Gastroesophageal sphincter (tissue), 4 donors: ENCODE measurements at regions not wholly inside any gene's neighbourhood (a gene's known extent, or its start where the extent isn't known, plus 50 kb on each side); places are given as distances from the start of the nearest gene placed in this dataset.
"Not testable (repeated sequence)": the region's sequence is repeated elsewhere in the genome, so short reads cannot be mapped to it uniquely, and the experiment has no call there.

ENCODE experiments used
- ATAC-seq: fragments of 150-250 bp; one replicate; pipeline ENCODE4 v1.9.1; 2016; ENCODE audit warnings: mild to moderate bottlenecking, moderate library complexity
- H3K27ac ChIP-seq, 4 donors: fragments of 200-600 bp; sonication (generic) in 3 of 4; 1 replicate in 3 of 4; 2 replicates in 1 of 4; pipeline ENCODE4 v1.5.1; 2016 to 2019
- H3K27me3 ChIP-seq: fragments of 200-600 bp; sonication (generic); one replicate; pipeline ENCODE4 v1.5.1; 2019
- H3K36me3 ChIP-seq, 2 donors: fragments of 200-600 bp; sonication (generic); one replicate each; pipeline ENCODE4 v1.5.1; 2019; ENCODE audit warnings: control low read depth in 1 of 2
- H3K4me1 ChIP-seq, 3 donors: fragments of 200-600 bp; sonication (generic); 1 replicate in 2 of 3; 2 replicates in 1 of 3; pipeline ENCODE4 v1.5.1; 2016 to 2019; ENCODE audit warnings: control low read depth in 2 of 3
- H3K4me3 ChIP-seq, 2 donors: fragments of 200-600 bp; sonication (generic); one replicate each; pipeline ENCODE4 v1.5.1; 2019; ENCODE audit warnings: mild to moderate bottlenecking in 1 of 2, moderate library complexity in 1 of 2
- H3K9me3 ChIP-seq, 3 donors: fragments of 200-600 bp; sonication (generic); one replicate each; pipeline ENCODE4 v1.5.1; 2017 to 2019; ENCODE audit warnings: control low read depth in 2 of 3
- CTCF ChIP-seq, 4 experiments: fragments of 200-600 bp in 2 of 4; fragments of 450-650 bp in 2 of 4; sonication (generic) in 1 of 4; IDR thresholded peaks; one replicate each; pipeline ENCODE4 v1.5.1; 2017 to 2019; ENCODE audit warnings: antibody characterized with exemption in 4 of 4, mild to moderate bottlenecking in 2 of 4, moderate library complexity in 2 of 4
- EP300 ChIP-seq: sonication (generic); formaldehyde crosslinking; IDR thresholded peaks from one replicate; pipeline ENCODE4 v1.6.1; 2017; ENCODE audit warnings: antibody characterized with exemption, mild to moderate bottlenecking
- POLR2A ChIP-seq, 2 donors: fragments of 450-650 bp; IDR thresholded peaks; one replicate each; pipeline ENCODE4 v1.6.1; 2017; ENCODE audit warnings: antibody characterized with exemption in 2 of 2, mild to moderate bottlenecking in 2 of 2, moderate library complexity in 1 of 2
- POLR2AphosphoS5 ChIP-seq: sonication (generic); formaldehyde crosslinking; IDR thresholded peaks from one replicate; pipeline ENCODE4 v1.6.1; 2017; ENCODE audit warnings: antibody characterized with exemption
- WGBS, 2 donors: methylation state at CpG; one replicate each; pipeline ENCODE4 v1.1.5; 2018; ENCODE audit warnings: low coverage in 1 of 2; 5-methylcytosine and 5-hydroxymethylcytosine counted together

GRCh38 chr6:74259981-74260380, 564.0 kb downstream of the CD109 start:
- TF ChIP-seq POLR2A (IDR thresholded peaks at IDR 0.05) (no peak), EP300 (no peak), CTCF (IDR thresholded peaks at IDR 0.05) (no peak), POLR2AphosphoS5 (no peak)
- H3K4me1 ChIP-seq: peaks cover 0 to 11% (median 0%) of the 10 kb centered on the region in 3 donors
- H3K36me3 ChIP-seq: no peaks in the 10 kb centered on the region
- no peaks in the 10 kb centered on the region for H3K9me3 ChIP-seq
- no peaks in the 10 kb centered on the region for H3K27me3 ChIP-seq
- 65 to 88% methylated on average over 2 of the region's 2 CpGs for WGBS, 2 donors
- ATAC-seq: no peak
- no peak overlapping the region for H3K4me3 ChIP-seq
- no peak overlapping the region for H3K27ac ChIP-seq

DNA sequence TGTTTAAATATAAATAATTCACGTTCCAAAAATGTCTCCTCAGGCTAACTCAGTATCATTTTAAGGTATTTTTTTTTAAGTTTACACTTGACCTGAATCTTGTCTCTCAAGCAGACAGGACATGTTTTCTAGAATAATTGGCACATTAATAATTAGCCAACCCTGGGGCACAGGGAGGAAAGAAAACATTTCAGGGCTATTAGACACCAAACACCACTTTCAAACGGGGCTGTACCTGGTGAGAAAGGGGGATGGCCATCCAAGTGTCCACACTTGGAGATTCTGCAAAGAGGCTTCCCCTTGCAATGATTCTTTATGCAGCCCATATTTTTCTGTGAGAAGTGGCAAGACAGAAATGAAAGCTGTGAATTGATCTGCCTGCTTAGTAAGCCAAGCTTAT, 560.8 kb downstream of the CD109 start:
- no peak for ATAC-seq
- Histone ChIP-seq H3K4me3 (no peak overlapping the region), H3K27ac (no peak overlapping the region), H3K4me1 (peaks cover 0 to 16% (median 0%) of the 10 kb centered on the region in 3 donors), H3K9me3 (no peaks in the 10 kb centered on the region), H3K27me3 (no peaks in the 10 kb centered on the region), H3K36me3 (no peaks in the 10 kb centered on the region)
- WGBS, 2 donors: 7 to 10% methylated on average over 2 of the region's 2 CpGs
- no peak for TF ChIP-seq POLR2A (IDR thresholded peaks at IDR 0.05)
- no peak for TF ChIP-seq CTCF (IDR thresholded peaks at IDR 0.05)
- no peak for TF ChIP-seq EP300
- no peak for TF ChIP-seq POLR2AphosphoS5

DNA sequence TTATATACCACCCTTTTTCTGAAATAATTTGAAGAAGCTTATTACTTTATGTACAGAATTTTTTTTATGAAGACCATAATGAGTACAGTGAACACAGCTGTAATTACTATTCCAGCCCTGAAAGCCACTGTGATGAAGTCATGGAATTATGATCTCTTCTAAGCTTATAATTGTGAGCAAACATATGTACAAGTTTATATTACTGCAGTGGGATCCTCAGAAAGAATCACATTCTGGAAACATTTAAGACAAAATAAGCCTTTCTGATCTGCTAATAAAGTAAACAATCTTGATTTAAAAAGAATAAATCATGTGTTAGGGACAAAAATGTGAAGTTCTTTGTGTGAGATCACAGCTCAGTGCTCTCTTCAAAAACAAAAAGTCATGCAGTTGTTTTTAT, 560.4 kb downstream of the CD109 start:
- no peak for ATAC-seq

DNA sequence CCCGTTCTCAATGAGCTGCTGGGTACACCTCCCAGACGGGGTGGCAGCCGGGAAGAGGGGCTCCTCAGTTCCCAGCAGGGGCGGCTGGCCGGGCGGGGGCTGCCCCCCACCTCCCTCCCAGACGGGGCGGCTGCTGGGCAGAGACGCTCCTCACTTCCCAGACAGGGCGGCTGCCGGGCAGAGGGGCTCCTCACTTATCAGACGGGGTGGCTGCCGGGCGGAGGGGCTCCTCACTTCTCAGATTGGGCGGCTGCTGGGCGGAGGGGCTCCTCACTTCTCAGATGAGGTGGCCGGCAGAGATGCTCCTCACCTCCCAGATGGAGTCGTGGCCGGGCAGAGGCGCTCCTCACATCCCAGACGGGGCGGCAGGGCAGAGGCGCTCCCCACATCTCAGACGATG, 559.0 kb downstream of the CD109 start:
- H3K27me3 ChIP-seq, H3K27ac ChIP-seq, H3K9me3 ChIP-seq, ATAC-seq, H3K36me3 ChIP-seq, H3K4me3 ChIP-seq: not testable (repeated sequence)
- no CpG with 5 or more reads among the region's 24 CpGs for WGBS, 2 donors
- H3K4me1 ChIP-seq: peaks cover 0 to 30% (median 0%) of the 10 kb centered on the region in 3 donors

More for the DNA sequence above, 560.4 kb downstream of the CD109 start:
- H3K9me3 ChIP-seq: no peaks in the 10 kb centered on the region
- H3K36me3 ChIP-seq: no peaks in the 10 kb centered on the region
- H3K4me1 ChIP-seq: peaks cover 0 to 20% (median 0%) of the 10 kb centered on the region in 3 donors
- H3K27ac ChIP-seq: no peak overlapping the region
- no peak overlapping the region for H3K4me3 ChIP-seq
- TF ChIP-seq POLR2AphosphoS5 (no peak), POLR2A (IDR thresholded peaks at IDR 0.05) (no peak), EP300 (no peak), CTCF (IDR thresholded peaks at IDR 0.05) (no peak)
- no peaks in the 10 kb centered on the region for H3K27me3 ChIP-seq

- WGBS, 2 donors: 100% methylated on average over 1 of the region's 1 CpG
- peaks cover 0 to 30% (median 0%) of the 10 kb centered on the region in 3 donors for H3K4me1 ChIP-seq
- H3K36me3 ChIP-seq, H3K4me3 ChIP-seq, H3K27me3 ChIP-seq, H3K27ac ChIP-seq, ATAC-seq, H3K9me3 ChIP-seq: not testable (repeated sequence)
These were observed 558.1 kb downstream of the CD109 start for GRCh38 chr6:74254147-74254546.

DNA sequence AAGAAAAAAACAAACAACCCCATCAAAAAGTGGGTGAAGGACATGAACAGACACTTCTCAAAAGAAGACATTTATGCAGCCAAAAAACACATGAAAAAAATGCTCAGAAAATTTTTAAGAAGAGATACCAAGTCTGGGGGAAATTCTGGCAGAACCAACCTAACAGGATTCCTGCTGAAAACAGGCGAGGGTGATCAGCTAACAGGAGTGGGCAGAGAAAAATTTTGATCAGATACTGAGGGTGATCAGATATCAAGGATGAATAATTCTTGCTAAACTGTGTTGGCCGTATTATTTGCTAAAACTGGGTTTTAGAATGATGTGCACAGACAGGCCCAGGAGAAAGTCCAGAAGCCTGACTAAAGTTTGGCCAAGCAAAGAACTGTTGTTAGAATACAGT, 557.3 kb downstream of the CD109 start:
- no peak overlapping the region for H3K4me3 ChIP-seq
- no peak overlapping the region for H3K27ac ChIP-seq
- H3K4me1 ChIP-seq: peaks cover 0 to 30% (median 0%) of the 10 kb centered on the region in 3 donors
- no peaks in the 10 kb centered on the region for H3K9me3 ChIP-seq
- no peak for ATAC-seq
- 63 to 78% methylated on average over 1 to 2 of the region's 2 CpGs for WGBS, 2 donors
- no peaks in the 10 kb centered on the region for H3K36me3 ChIP-seq
- TF ChIP-seq POLR2A (IDR thresholded peaks at IDR 0.05) (no peak), CTCF (IDR thresholded peaks at IDR 0.05) (no peak), EP300 (no peak), POLR2AphosphoS5 (no peak)
- H3K27me3 ChIP-seq: no peaks in the 10 kb centered on the region
